ENCODE measurements at regions not wholly inside any gene's neighbourhood (a gene's known extent, or its start where the extent isn't known, plus 50 kb on each side); places are given as distances from the start of the nearest gene placed in this dataset.

DNA sequence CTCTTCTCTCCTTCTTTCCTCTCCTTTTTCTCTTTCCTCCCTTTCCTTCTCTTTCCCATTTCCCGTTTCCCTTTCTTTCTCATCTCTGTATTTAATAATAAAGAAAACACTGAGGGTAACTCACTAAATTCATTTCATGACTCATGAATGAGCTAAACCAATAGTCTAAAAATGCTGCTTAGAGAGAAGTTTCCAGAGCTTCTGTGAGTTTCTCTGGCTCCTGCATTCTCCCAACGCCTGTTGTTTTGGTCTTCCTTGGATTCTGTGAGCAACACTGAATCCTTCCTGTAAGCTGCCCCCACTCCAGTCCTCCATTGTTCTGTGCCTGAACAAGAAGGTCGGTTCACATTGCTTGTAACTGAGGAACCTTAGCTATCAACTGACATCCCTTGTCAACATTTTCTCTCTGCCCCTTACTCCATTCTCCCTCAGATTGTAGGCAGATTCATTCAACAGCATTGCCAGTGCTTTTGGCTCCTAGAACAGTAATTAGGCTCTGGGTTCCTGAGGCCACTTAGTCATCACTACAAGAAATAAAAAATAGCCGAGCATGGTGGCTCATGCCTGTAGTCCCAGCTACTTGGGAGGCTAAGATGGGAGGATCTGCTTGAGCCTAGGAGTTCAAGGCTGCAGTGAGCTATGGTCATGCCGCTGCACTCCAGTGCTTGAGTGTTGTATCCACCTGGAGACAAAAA lies 237.7 kb upstream of the KLF4 start:
- no peak for DNase-seq

DNA sequence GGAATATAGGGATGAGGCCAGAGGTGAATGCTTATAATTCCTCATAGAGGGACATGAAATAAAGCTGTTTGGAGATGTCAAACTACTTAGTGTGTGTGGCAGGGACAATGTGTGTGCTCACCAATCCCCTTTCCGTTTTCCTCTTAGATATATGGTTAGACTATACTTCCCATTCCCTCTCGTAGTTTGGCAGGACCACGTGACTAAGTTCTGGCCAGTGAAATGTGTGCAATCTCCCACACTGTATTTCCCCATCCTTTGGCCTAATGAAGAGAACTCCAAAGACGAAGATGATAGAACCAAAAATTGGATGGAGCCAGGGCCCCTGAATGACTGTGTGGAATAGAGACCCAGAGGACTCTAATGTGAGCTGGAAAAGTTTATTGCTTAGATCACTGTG lies 233.4 kb upstream of the KLF4 start:
- DNase-seq, result no peak

DNA sequence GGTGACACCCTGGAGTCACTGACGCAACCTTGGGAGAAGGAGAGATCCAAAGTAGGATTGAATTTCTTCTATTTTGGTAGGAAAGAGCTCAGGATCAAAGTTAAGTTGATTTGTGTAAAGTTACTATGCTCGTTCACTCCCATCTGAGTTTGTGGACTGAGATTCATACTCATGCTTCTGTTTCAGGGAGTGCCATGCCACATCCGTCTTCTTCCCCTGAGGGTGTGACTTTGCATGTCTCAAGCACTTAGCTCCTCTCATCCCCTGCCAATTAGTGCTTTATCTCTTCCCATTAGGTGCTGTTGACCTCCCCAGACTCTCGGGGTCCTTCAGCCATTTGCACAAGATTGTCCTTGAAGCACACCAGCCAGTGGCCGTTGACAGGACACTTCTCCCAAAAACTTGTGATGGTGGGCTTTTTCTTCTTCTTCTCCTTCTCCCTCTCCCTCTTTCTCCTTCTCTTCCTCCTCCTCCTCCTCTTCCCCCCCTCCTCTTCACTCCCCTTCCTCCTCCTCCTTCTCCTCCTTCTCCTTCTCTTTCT lies 232.2 kb upstream of the KLF4 start:
- no peak for DNase-seq

DNA sequence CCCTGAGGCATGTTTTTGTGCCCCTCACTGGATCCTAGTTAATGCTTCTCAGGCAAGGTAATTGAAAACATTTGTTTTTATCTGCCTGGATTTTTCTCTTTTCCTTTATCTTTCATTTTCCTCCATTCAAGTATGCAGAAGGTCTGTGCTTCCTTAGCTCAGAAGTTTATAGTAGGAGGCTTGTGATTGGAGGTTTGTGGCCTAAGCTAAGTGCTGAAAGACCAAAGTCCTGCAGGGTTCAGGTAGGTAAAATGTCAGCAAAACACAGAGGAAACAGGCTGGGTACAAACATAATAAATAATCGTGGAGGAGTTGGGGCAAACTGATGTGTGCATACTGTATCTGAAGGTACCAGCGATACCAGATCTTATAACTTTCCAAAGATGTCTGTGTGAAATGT lies 230.9 kb upstream of the KLF4 start:
- no peak for DNase-seq

DNA sequence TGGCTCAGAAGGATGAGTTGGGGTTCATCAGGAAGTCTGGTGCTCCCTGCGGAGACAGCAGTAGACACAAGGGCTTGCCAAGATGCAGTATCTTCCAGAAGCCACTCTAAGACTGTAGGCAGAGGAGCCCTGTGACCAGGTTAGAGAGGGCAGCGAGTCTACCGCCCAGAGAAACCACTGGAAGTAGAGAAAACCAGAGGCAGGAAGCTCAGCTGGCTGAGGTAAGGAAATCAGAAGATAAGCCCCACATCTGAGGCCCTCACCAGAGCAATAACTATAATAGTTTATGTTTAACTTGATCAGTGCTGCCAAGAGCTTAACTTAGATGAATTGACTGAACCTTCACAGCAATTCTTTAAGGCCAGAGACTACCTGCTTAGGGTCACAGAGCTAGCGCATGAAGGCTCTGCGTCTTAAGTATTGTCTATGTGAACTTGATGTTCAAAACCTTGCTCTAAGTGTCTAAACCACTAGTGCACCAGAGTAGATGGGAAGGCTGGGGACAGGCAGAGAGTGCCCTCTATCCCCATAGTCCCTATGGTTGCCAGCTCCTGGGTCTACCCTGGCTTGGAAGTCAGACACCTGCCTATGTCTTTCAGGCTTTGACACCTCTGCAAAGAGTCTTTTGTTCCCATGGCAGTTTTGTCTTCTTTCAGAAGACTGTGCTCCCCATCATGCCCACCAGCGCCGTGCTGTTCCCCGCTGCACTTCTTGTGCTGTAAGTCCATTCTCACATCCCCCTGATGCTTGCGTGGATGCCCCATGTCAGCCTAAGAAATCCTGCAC lies 228.2 kb upstream of the KLF4 start:
- no peak for DNase-seq

DNA sequence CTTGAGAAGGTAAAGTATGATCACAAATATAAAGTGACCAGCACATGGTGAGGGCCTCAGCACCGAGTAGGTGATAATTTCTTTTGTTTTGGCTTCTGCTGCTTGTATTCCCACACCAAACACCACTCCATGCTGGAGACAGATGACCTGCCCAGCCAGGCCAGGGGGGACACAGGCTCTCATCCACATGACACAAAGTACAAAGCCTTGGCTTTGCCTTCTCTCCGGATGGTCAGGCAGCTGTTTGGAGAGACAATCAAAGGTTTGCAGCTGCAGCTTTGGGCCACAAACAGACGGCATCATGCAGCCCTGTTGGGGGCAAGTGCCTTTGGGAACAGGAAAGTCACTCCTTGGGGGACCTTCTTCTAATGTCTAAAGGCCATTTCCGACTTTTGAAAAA lies 226.2 kb upstream of the KLF4 start:
- DNase-seq, result no peak

DNA sequence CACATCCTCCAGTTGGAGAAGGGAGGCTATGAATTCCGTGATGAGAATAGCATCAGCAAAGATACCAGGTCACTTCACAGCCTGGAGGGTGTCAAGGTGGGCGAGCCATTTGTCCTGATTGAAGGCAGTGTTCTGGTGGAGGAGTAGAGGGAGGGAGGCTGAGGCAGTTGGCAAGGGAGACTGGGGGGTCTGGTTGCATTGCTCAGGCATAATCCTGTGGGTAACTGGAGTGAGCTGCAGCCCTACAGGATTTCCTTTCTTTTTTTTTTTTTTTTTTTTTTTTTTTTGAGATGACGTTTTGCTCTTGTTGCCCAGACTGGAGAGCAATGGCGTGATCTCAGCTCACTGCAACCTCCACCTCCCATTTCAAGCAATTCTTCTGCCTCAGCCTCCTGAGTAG lies 223.9 kb upstream of the KLF4 start:
- no peak for DNase-seq

DNA sequence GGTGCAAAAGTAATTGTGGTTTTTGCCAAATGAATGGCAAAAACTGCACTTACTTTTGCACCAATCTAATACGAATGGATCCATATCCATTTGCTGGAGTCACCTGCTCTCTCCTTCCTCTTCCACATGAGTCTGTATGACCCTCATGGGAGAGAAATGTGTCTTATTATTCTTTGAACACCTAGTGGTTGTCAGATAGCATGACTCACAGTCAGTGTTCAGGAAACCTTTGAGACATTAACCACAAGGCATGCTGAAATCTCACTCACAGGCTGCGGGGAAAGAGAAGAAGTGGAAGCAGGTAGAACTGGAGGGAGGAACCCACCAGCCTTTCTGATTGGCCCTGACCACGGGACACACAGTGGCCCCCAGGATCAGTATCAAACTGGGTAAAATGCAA lies 222.8 kb upstream of the KLF4 start:
- DNase-seq, result no peak

DNA sequence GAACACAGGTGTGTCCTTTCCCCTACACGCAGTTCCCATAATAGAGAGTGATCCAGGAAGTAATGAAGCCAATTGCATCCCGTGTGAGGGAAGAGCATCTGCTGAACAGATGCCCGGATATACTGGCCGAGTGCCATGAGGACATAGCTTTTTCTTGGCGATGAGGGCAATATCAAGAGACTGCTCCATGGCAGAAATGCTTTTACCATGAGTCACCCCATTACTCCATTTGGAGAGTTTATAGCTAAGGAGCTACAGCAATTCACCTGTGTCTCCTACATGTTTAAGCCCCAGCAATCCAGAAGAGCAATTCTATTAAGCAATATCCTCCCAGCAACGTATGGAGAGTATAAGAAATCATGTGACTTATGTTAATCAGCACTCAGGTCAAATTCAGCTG lies 222.0 kb upstream of the KLF4 start:
- DNase-seq, result no peak

DNA sequence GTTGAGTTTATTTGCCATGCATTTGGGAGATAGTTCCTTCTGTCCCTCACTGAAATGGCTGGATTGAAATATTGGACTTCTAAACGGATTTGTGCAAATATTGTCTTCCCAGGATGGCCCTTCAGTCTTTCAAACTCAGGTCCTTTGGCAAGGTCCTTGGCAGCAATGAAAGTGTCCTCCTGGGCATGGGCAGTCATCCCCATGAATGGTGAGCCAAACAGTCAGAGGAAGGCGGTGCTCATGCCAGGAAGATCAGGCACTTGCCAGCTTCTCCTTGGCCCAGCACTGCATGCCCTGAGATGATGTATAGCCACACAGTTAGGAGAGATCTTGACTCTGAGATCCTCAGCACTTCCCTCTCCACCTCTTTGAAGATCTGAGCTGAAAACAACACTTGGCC lies 221.4 kb upstream of the KLF4 start:
- DNase-seq, result no peak

DNA sequence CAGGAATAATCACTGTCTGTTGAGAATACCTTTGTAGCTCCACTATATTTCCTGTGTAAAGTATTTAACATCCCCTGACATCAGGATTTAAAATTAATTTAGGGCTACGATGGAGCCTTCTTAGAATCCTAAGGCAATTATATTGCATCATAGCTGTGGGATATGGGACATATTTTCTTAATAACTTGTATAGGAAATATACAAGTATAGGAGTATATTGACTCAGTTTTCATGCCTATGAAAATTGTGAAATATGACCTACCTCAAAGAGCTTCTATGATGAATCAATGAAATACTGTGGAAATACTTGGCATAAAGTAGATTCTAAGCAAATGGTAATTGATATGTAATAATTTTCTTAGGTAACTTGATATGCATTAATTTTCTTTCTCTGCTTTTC lies 221.0 kb upstream of the KLF4 start:
- DNase-seq, result no peak

DNA sequence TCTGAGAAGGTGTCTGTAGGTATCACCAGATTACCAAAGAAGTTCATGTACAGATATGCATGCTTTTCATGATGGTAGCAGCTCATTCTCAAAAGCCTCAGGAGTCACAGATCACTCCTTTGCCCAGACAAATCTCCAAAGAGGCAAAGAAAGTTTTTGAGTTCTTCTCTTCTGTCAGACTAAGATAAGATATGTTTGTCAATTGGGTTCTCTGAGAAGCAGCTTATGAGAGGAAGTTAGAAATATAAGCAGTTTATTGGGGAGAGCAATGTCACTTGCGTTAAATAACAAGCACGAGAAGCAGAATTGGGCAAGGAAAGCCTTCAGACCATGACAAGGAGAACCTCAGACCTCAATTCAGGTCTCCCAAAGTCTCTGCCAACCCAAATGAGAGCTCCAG lies 219.2 kb upstream of the KLF4 start:
- no peak for DNase-seq

DNA sequence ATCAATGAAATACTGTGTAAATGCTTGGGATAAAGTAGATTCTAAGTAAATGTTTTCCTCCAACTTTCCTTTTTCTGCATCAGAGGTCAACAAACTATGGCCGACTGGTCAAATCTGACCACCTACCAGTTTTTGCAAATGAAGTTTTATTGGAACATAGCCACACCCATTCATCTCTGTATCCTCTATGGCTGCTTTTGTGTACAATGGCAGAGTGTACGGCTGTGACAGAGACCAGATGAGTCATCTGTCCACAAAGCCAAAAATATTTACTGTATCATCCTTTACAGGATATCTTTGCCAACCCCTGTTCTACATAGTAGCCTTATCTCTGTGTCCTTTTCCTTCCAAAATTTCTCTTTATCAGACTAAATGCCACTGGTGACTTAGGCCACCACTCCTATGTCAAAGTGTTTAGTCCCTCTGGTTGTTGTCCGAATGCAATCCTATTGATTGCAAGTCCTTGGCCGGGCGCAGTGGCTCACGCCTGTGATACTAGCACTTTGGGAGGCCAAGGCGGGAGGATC lies 218.4 kb upstream of the KLF4 start:
- DNase-seq, result no peak

DNA sequence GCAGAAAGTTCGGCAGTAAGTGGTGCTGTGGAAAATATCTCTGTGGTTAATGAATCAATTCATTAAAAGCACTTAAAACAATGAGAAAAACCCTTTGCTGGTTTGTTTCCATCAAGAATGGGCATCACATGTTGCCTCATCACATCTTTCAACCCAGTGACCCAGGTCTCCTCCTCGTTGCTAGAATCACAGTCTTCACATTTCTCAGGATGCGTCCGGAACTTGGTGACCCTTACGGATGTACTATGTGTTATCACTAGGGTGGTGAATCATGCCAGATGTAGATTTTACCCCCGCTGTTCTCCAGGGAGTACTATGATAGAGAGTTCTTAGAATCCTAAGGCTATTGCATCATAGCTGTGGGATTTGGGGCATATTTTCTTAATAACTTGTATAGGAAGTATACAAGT lies 217.9 kb upstream of the KLF4 start:
- no peak for DNase-seq

DNA sequence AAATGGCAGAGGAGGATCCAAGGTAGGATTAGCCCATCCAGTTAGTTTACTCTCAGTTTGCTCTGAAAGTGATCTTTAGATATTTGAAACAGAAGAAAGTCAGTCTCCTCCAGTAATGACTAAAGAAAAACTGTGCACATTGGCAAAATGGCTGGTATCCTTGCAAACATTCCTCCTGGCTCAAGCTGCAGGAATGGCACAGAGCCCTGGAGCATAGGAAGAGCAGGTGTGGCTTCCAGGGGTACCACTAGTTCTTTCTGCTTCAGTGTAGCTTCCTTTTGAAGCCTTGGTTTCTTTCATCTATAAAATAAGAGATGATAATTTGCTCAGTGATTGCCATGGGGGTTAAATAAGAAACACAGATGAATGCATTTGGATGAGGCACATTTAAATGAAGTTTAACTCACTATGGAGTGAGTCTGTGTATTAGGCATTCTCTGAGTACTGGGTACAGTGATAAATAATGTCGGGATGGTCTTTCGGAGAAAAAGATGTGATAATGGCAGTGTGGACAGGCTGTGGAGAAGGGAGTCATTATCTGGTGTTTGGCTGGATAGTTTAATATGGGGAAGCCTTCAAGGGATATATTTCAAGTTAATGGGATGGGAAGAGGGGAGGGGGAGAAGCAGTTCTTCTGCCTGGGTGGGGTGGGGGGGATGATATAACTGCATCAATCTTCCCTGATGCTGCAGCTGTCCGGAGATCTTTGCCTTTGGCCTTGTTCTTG lies 217.3 kb upstream of the KLF4 start:
- DNase-seq, result no peak

DNA sequence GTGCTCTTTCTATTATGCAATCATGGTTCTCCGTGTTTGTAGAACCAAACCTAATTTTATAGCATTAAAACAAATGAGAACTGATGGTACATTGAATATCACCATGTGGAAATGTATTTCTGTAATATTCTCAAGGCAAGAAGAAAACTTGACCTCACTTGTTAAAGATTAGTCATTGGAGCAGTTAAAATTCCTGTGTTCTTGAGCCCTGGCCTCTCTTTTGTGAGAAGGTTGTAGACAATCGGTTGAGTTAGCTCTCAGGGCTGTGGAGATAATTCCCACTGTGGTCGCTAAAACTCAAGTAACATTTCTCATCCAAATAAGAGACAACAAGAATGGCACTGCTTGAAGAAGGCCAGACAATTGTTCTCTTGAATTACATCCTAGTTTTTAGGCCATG lies 216.0 kb upstream of the KLF4 start:
- DNase-seq, result no peak

DNA sequence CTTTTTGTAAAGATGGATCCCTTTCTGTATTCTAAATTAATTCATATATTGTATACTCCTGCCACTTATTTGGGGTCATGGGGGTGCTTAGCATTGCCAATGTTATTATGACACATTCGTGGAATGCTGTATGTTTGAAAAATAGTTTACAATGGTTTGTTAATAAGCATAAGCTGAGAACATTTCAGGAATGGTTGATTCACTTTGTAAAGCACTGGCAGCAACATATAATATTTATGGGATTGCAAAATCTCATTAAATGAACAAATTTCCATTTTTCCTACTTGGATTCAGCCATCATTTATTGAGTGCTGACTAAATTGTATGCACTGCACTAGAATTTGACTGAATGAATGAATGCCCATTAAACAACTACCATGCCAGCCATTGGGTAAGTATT lies 215.2 kb upstream of the KLF4 start:
- DNase-seq, result no peak

DNA sequence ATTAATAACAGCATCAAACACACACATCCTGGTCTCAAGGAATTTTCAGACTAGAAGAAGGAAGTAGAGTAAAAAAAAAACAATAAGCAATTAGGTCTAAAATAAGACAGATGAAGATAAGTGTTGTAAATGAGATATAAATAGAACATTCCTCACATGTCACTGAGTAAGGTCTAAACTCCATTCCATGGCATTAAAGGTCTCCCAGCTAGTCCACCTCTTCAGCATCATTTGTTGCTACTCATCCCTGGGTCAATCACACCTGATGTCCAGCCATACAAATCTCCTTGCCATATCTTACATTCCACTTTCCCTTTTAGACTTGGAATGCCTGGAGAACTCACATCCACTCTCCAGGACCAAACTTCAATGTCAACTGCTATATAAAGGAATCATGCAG lies 214.1 kb upstream of the KLF4 start:
- no peak for DNase-seq

DNA sequence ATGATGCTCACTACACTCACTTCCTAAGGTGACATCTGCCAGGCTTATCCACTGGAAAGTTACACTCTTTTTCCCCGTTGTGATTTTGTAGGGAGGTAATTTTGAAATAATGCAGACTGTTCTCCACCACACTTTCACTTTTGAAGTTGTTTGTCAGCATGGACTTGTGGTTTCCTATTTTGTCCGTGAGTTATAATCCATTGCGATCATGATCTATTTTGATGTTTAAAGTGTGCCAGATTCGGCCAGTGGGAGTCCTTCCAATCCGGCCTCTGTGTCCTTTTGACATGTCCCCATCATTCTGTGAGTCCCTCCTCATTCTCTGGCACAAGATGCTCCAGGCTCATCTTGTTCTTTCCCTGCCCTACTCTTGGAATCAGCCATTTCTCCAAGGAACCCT lies 211.3 kb upstream of the KLF4 start:
- no peak for DNase-seq

DNA sequence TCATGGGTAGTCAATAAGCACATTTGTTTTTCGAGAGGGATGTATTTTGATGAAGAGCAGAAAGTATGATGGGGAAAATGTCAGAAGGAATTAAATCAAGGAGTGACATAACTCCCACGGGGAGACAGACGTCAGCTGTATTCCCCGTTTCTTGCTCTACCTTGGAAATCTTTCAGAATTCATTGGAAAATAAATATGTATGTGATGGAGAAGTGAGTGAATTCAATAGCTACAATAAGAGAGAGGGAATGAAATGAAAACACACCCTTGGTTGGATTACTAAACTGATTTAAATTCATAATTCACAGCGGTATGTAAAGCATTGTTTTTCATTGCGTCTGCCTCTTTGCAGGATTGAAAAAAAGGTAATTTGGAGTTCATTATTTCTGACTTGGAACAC lies 209.7 kb upstream of the KLF4 start:
- DNase-seq, result no peak

DNA sequence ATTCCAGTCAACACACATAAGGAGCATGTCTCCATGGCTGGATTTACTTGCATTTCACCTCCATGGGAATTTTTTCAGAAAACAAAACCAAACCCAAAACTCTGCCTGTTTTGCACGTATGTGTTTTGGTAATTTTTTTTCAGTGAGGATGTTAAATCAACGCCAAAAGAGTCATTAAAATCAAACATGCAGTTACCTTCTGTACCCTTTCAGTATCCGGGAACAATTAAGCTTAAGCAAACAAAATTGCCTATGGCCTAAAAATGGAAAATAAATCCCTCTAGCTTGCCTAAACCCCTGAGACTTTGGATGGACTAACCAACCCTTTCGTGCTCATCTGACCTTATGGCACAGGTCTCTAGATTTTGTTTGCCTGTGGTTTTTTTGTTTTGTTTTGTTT lies 209.2 kb upstream of the KLF4 start:
- no peak for DNase-seq

DNA sequence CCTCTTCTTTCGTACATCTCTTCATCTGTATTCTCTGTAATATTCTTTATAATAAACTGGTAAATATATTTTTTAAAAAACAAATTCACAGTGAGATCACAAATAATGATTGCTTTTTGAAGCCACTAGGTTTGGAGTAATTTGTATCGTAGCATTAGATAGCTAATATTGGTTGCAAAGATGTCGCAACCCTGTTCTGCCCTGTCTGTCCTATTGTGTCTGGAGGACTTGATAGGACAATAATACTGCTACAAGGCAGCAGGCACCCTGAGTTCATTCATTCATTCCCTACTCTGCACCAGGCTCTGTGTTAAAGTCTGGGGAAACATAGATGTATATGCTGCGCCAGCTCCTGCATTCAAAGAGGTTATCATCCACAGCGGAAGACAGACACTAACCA lies 206.7 kb upstream of the KLF4 start:
- DNase-seq, result no peak

DNA sequence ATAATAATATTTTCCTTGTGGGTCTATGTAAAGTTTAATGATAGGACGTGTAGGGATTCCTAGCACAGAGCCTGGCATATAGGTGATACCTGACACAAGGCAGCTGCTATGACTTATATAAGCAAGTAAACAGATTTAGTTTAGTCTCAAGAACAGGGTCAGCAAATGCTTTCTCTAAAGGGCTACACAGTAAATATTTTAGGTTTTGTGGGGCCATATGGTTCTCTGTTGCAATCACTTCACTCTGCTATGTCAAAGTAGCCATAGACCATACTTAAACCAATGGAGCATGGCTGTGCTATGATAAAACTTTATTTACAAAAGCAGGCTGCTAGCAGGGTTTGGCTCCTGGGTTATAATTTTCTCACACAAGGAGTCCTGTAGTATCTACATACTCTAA lies 204.8 kb upstream of the KLF4 start:
- no peak for DNase-seq
